Sigmoid colon (tissue), 4 donors: ENCODE measurements at regions not wholly inside any gene's neighbourhood (a gene's known extent, or its start where the extent isn't known, plus 50 kb on each side); places are given as distances from the start of the nearest gene placed in this dataset.

ENCODE experiments used
- CTCF ChIP-seq, 4 experiments: fragments of 450-650 bp in 3 of 4; fragments of 200-600 bp in 1 of 4; IDR thresholded peaks; one replicate each; pipeline ENCODE4 v1.5.1; 2016 to 2019; ENCODE audit warnings: antibody characterized with exemption in 4 of 4, mild to moderate bottlenecking in 3 of 4, moderate library complexity in 2 of 4
- EP300 ChIP-seq, 4 donors: sonication (generic); formaldehyde crosslinking; IDR thresholded peaks; one replicate each; pipeline ENCODE4 v1.6.1; 2017; ENCODE audit warnings: antibody characterized with exemption in 4 of 4
- POLR2A ChIP-seq, 2 donors: fragments of 450-650 bp; IDR thresholded peaks; one replicate each; pipeline ENCODE4 v1.6.1; 2016; ENCODE audit warnings: antibody characterized with exemption in 2 of 2, mild to moderate bottlenecking in 2 of 2, moderate library complexity in 2 of 2
- POLR2AphosphoS5 ChIP-seq, 4 donors: sonication (generic); formaldehyde crosslinking; IDR thresholded peaks; one replicate each; pipeline ENCODE4 v1.6.1; 2017; ENCODE audit warnings: antibody characterized with exemption in 4 of 4

GRCh38 chr3:81197386-81197785, 564.1 kb downstream of the GBE1 start:
- TF ChIP-seq CTCF (IDR thresholded peaks at IDR 0.05) (no peak), POLR2AphosphoS5 (IDR thresholded peaks at IDR 0.05) (no peak), EP300 (IDR thresholded peaks at IDR 0.05) (no peak), POLR2A (IDR thresholded peaks at IDR 0.05) (no peak)
